ENCODE measurements at regions not wholly inside any gene's neighbourhood (a gene's known extent, or its start where the extent isn't known, plus 50 kb on each side); places are given as distances from the start of the nearest gene placed in this dataset.

DNA sequence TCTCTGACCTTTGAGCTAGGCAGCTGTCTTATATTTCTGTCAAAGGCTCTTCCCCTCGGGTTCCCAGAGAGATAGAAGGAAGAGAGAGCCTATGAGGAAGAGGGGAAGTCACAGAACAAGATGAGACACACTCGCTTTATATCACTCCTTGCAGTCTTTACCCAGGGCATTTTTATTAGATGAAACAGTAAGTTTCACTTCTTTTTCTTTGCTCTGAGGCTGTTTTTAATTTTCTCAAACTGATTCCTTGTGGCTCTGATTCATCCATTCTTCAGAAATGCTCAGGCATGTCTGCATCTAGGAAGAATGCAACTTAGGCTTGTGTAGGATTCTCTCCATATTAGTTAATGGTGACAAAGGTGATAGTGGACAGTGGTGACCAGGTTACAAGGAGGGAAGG, 132.9 kb upstream of the CHD1 start:
- no peak overlapping the region for H3K9ac ChIP-seq (ENCODE audit: insufficient read depth, low read length, poor library complexity, severe bottlenecking)
- H2AFZ ChIP-seq (ENCODE audit: insufficient read depth, low read depth, low read length, poor library complexity, severe bottlenecking) = peak overlapping the region; percentile 1
- Mint-ChIP-seq H3K36me3 (no peaks in the 10 kb centered on the region), H3K27me3 (ENCODE audit: low read depth in 3 of 3) (peaks cover 0 to 2% (median 0%) of the 10 kb centered on the region in 3 donors), H3K4me1 (peaks cover 17% of the 10 kb centered on the region), H3K27ac (peak overlapping the region in 1 of 7 donors; percentile 63), H3K4me3 (peak overlapping the region in 1 of 2 donors; percentile 2), H3K9me3 (no peaks in the 10 kb centered on the region)
- DNase-seq = peak; percentile 4 to 27 (median 19)
- H3K27ac ChIP-seq (ENCODE audit: low read depth in 1 of 2, low read length in 2 of 2) = no peak overlapping the region
- no peaks in the 10 kb centered on the region for H3K9me3 ChIP-seq (replicated peaks in 1 of 2; ENCODE audit: control insufficient read depth in 1 of 2, insufficient read depth in 1 of 2, low read length in 2 of 2)
- intact Hi-C loops (cut with micrococcal nuclease) = loop anchor here in 1 of 2 donors (5.0 kb wide), 1 partner anchor 154 kb away; no protein-coding TSS in a partner anchor
- TF ChIP-seq CTCF (IDR thresholded peaks at IDR 0.05) = no peak
- H3K79me2 ChIP-seq (ENCODE audit: insufficient read depth, low read length) = no peaks in the 10 kb centered on the region
- no peaks in the 10 kb centered on the region for H3K36me3 ChIP-seq (replicated peaks in 1 of 2; ENCODE audit: control insufficient read depth in 1 of 2, insufficient read depth in 2 of 2, low read length in 2 of 2)
- H3K4me1 ChIP-seq (ENCODE audit: control insufficient read depth in 1 of 2, insufficient read depth in 2 of 2, low read length in 2 of 2) = peaks cover 13% of the 10 kb centered on the region in 2 donors
- no CpG with 5 or more reads among the region's 2 CpGs for WGBS (ENCODE audit: insufficient coverage)
- no peaks in the 10 kb centered on the region for H3K27me3 ChIP-seq (ENCODE audit: control insufficient read depth in 2 of 2, insufficient read depth in 2 of 2, low read length in 2 of 2)
- no peak overlapping the region for H3K4me3 ChIP-seq (replicated peaks in 1 of 3; ENCODE audit: low read depth in 2 of 3, low read length in 3 of 3)
- H4K20me1 ChIP-seq (ENCODE audit: insufficient read depth, low read length) = no peaks in the 10 kb centered on the region
- peak overlapping the region; percentile 4 for H3K4me2 ChIP-seq (replicated peaks; ENCODE audit: extremely low read depth, low read length, poor library complexity, severe bottlenecking)

GRCh38 chr5:99061299-99061698, 132.5 kb upstream of the CHD1 start:
- Mint-ChIP-seq H3K36me3 (no peaks in the 10 kb centered on the region), H3K27me3 (ENCODE audit: low read depth in 3 of 3) (peaks cover 0 to 2% (median 0%) of the 10 kb centered on the region in 3 donors), H3K9me3 (no peaks in the 10 kb centered on the region), H3K27ac (peak overlapping the region in 1 of 7 donors; percentile 63), H3K4me3 (peak overlapping the region in 1 of 2 donors; percentile 2), H3K4me1 (peaks cover 17% of the 10 kb centered on the region)
- no peaks in the 10 kb centered on the region for H3K79me2 ChIP-seq (ENCODE audit: insufficient read depth, low read length)
- no peaks in the 10 kb centered on the region for H3K9me3 ChIP-seq (replicated peaks in 1 of 2; ENCODE audit: control insufficient read depth in 1 of 2, insufficient read depth in 1 of 2, low read length in 2 of 2)
- no peak for DNase-seq
- peaks cover 13% of the 10 kb centered on the region in 2 donors for H3K4me1 ChIP-seq (ENCODE audit: control insufficient read depth in 1 of 2, insufficient read depth in 2 of 2, low read length in 2 of 2)
- no peak overlapping the region for H3K27ac ChIP-seq (ENCODE audit: low read depth in 1 of 2, low read length in 2 of 2)
- H3K4me3 ChIP-seq (replicated peaks in 1 of 3; ENCODE audit: low read depth in 2 of 3, low read length in 3 of 3) = no peak overlapping the region
- no peak overlapping the region for H3K9ac ChIP-seq (ENCODE audit: insufficient read depth, low read length, poor library complexity, severe bottlenecking)
- no peak overlapping the region for H3K4me2 ChIP-seq (replicated peaks; ENCODE audit: extremely low read depth, low read length, poor library complexity, severe bottlenecking)
- WGBS (ENCODE audit: insufficient coverage) = no CpG with 5 or more reads among the region's 2 CpGs
- TF ChIP-seq CTCF (IDR thresholded peaks at IDR 0.05) = no peak
- no peaks in the 10 kb centered on the region for H3K27me3 ChIP-seq (ENCODE audit: control insufficient read depth in 2 of 2, insufficient read depth in 2 of 2, low read length in 2 of 2)
- no peaks in the 10 kb centered on the region for H4K20me1 ChIP-seq (ENCODE audit: insufficient read depth, low read length)
- H3K36me3 ChIP-seq (replicated peaks in 1 of 2; ENCODE audit: control insufficient read depth in 1 of 2, insufficient read depth in 2 of 2, low read length in 2 of 2) = no peaks in the 10 kb centered on the region
- intact Hi-C loops (cut with micrococcal nuclease) = loop anchor here in 1 of 2 donors (5.0 kb wide), 1 partner anchor 154 kb away; no protein-coding TSS in a partner anchor
- no peak overlapping the region for H2AFZ ChIP-seq (ENCODE audit: insufficient read depth, low read depth, low read length, poor library complexity, severe bottlenecking)
